H1 (cell line): ENCODE measurements at regions not wholly inside any gene's neighbourhood (a gene's known extent, or its start where the extent isn't known, plus 50 kb on each side); places are given as distances from the start of the nearest gene placed in this dataset.

Experiments used
- CHD7 ChIP-seq: fragments of 300-600 bp; sonication (generic); IDR thresholded peaks from 2 replicates; pipeline ENCODE4 v1.7.1; 2012; ENCODE audit warnings: low read length, moderate library complexity, mild to moderate bottlenecking, inconsistent platforms; ENCODE audit not compliant: insufficient replicate concordance
- POLR2AphosphoS5 ChIP-seq: IDR thresholded peaks from 2 replicates; pipeline ENCODE4 v1.6.1; 2011; ENCODE audit warnings: low read depth, low read length

- TF ChIP-seq CHD7, result no peak
- no peak for TF ChIP-seq POLR2AphosphoS5
- TF ChIP-seq, all 59 proteins: peak for 0
These were observed 462.0 kb downstream of the CDH11 start (continued) for GRCh38 chr16:64659866-64660265.
